IMR-90 (cell line): ENCODE measurements at regions not wholly inside any gene's neighbourhood (a gene's known extent, or its start where the extent isn't known, plus 50 kb on each side); places are given as distances from the start of the nearest gene placed in this dataset.

Source experiments
- ATAC-seq: fragments of 200-7000 bp; cut with Tn5 transposase; 2 replicates; pipeline ENCODE4 v1.9.1; 2020; ENCODE audit warnings: low read depth, mild to moderate bottlenecking, moderate library complexity
- BruUV-seq: library from RNA; stranded (reverse); fragments of 400-500 nt; replicated peaks from 2 replicates; lab custom pipeline; 2021; lab: Mats Ljungman, UMichigan
- CTCF ChIA-PET: fragments of 300-600 bp; formaldehyde crosslinking; extraction: SDS; loops from one replicate; lab custom pipeline; 2021; ENCODE audit warnings: antibody characterized with exemption; lab: Yijun Ruan, JAX
- POLR2A ChIA-PET: fragments of 300-600 bp; sonication (Branson Sonifier 250); formaldehyde crosslinking; loops from one replicate; lab custom pipeline; 2022; ENCODE audit warnings: antibody characterized with exemption; ENCODE audit not compliant: unreplicated experiment; lab: Charles Lee
- DNase-seq: peaks from one replicate; pipeline ENCODE4 v3.0.0; 2013
- H2AFZ ChIP-seq: replicated peaks from 2 replicates; pipeline ENCODE3; 2013; ENCODE audit warnings: low read length, mild to moderate bottlenecking; ENCODE audit not compliant: poor library complexity
- H2AK5ac ChIP-seq: 2 replicates; pipeline ENCODE4 v1.6.1; 2013; ENCODE audit warnings: low read depth, low read length, inconsistent platforms
- H2AK9ac ChIP-seq: replicated peaks from 2 replicates; pipeline ENCODE3; 2013; ENCODE audit warnings: mild to moderate bottlenecking, low read depth, low read length, moderate library complexity; ENCODE audit not compliant: poor library complexity
- H2BK120ac ChIP-seq: 2 replicates; pipeline ENCODE4 v1.6.1; 2013; ENCODE audit warnings: low read depth, low read length, inconsistent platforms
- H2BK15ac ChIP-seq: 3 replicates; pipeline ENCODE4 v1.6.1; 2013; ENCODE audit warnings: low read depth, low read length, inconsistent platforms
- H2BK20ac ChIP-seq: 2 replicates; pipeline ENCODE4 v1.6.1; 2013; ENCODE audit warnings: low read depth, mild to moderate bottlenecking, inconsistent platforms, low read length, moderate library complexity
- H2BK5ac ChIP-seq: 2 replicates; pipeline ENCODE4 v1.6.1; 2013; ENCODE audit warnings: mild to moderate bottlenecking, low read depth, low read length, inconsistent platforms; ENCODE audit not compliant: poor library complexity, severe bottlenecking
- H3K14ac ChIP-seq: replicated peaks from 2 replicates; pipeline ENCODE4 v1.6.1; 2013; ENCODE audit warnings: low read depth, low read length, inconsistent platforms
- H3K18ac ChIP-seq: 2 replicates; pipeline ENCODE4 v1.6.1; 2013; ENCODE audit warnings: low read depth, low read length, control low read depth
- H3K23ac ChIP-seq: 2 replicates; pipeline ENCODE4 v1.6.1; 2013; ENCODE audit warnings: low read depth, low read length, inconsistent platforms
- H3K27ac ChIP-seq: 2 replicates; pipeline ENCODE4 v1.5.1; 2013; ENCODE audit warnings: mild to moderate bottlenecking, control low read depth, low read length; ENCODE audit not compliant: insufficient read depth
- H3K27me3 ChIP-seq: 2 replicates; pipeline ENCODE4 v1.6.1; 2013; ENCODE audit warnings: low read length; ENCODE audit not compliant: control insufficient read depth, insufficient read depth
- H3K36me3 ChIP-seq: 2 replicates; pipeline ENCODE4 v1.6.1; 2013; ENCODE audit warnings: low read length, mixed read lengths; ENCODE audit not compliant: control insufficient read depth, insufficient read depth
- H3K4ac ChIP-seq: 2 replicates; pipeline ENCODE4 v1.6.1; 2013; ENCODE audit warnings: low read depth, low read length, inconsistent platforms
- H3K4me1 ChIP-seq: 2 replicates; pipeline ENCODE4 v1.6.1; 2013; ENCODE audit warnings: low read length, mixed read lengths; ENCODE audit not compliant: control insufficient read depth, insufficient read depth
- H3K4me2 ChIP-seq: 2 replicates; pipeline ENCODE4 v1.6.1; 2013; ENCODE audit warnings: low read depth, mild to moderate bottlenecking, control low read depth, low read length, moderate library complexity
- H3K4me3 ChIP-seq: 2 replicates; pipeline ENCODE4 v1.5.1; 2013; ENCODE audit warnings: low read depth, mild to moderate bottlenecking, control low read depth, low read length, moderate library complexity; ENCODE audit not compliant: insufficient read depth
- H3K56ac ChIP-seq: 2 replicates; pipeline ENCODE4 v1.6.1; 2013; ENCODE audit warnings: low read length, inconsistent platforms; ENCODE audit not compliant: insufficient read depth; ENCODE audit errors: extremely low read depth
- H3K79me1 ChIP-seq, 2 experiments: 2 replicates each; pipeline ENCODE4 v1.6.1; 2013; ENCODE audit warnings: low read length in 2 of 2, inconsistent platforms in 1 of 2, low read depth in 1 of 2
- H3K9ac ChIP-seq: 2 replicates; pipeline ENCODE4 v1.6.1; 2013; ENCODE audit warnings: low read depth, low read length, control low read depth
- H3K9me1 ChIP-seq: 2 replicates; pipeline ENCODE4 v1.6.1; 2013; ENCODE audit warnings: low read length, inconsistent platforms; ENCODE audit not compliant: insufficient read depth
- H3K9me3 ChIP-seq: 2 replicates; pipeline ENCODE4 v1.6.1; 2013; ENCODE audit warnings: low read length; ENCODE audit not compliant: control insufficient read depth, insufficient read depth
- H4K20me1 ChIP-seq: 2 replicates; pipeline ENCODE4 v1.6.1; 2013; ENCODE audit warnings: low read length, inconsistent platforms; ENCODE audit not compliant: insufficient read depth
- H4K5ac ChIP-seq: 2 replicates; pipeline ENCODE4 v1.6.1; 2013; ENCODE audit warnings: mild to moderate bottlenecking, low read depth, low read length, control low read depth
- H4K8ac ChIP-seq, 2 experiments: 2 replicates each; pipeline ENCODE4 v1.6.1; 2013; ENCODE audit warnings: low read depth in 2 of 2, low read length in 2 of 2, control low read depth in 1 of 2, inconsistent platforms in 1 of 2
- H4K91ac ChIP-seq: 2 replicates; pipeline ENCODE4 v1.6.1; 2013; ENCODE audit warnings: low read depth, low read length, inconsistent platforms; ENCODE audit not compliant: insufficient read depth
- BHLHE40 ChIP-seq: fragments of 150-350 bp; IDR thresholded peaks from 2 replicates; pipeline ENCODE4 v1.6.1; 2016; ENCODE audit warnings: mild to moderate bottlenecking, low read depth, low read length
- CEBPB ChIP-seq: IDR thresholded peaks from 2 replicates; pipeline ENCODE4 v1.6.1; 2012; ENCODE audit warnings: low read depth, low read length, improper control_type of control experiment
- CHD1 ChIP-seq: IDR thresholded peaks from 2 replicates; pipeline ENCODE4 v1.6.1; 2012; ENCODE audit warnings: low read depth, low read length, improper control_type of control experiment
- FOS ChIP-seq: fragments of 150-350 bp; IDR thresholded peaks from 2 replicates; pipeline ENCODE4 v1.6.1; 2016; ENCODE audit warnings: low read depth, low read length
- MAFK ChIP-seq: IDR thresholded peaks from 2 replicates; pipeline ENCODE4 v1.6.1; 2012; ENCODE audit warnings: low read depth, low read length, improper control_type of control experiment
- MAZ ChIP-seq: IDR thresholded peaks from 2 replicates; pipeline ENCODE4 v1.6.1; 2012; ENCODE audit warnings: low read depth, mild to moderate bottlenecking, low read length, improper control_type of control experiment, moderate library complexity, borderline replicate concordance
- MXI1 ChIP-seq: IDR thresholded peaks from 2 replicates; pipeline ENCODE4 v1.6.1; 2012; ENCODE audit warnings: low read depth, mild to moderate bottlenecking, low read length, moderate library complexity, borderline replicate concordance
- NFE2L2 ChIP-seq: fragments of 150-350 bp; IDR thresholded peaks from 2 replicates; pipeline ENCODE4 v1.6.1; 2016; ENCODE audit warnings: low read depth, mild to moderate bottlenecking, low read length
- POLR2A ChIP-seq: IDR thresholded peaks from 2 replicates; pipeline ENCODE4 v1.6.1; 2012; ENCODE audit warnings: mild to moderate bottlenecking, low read depth, low read length
- RAD21 ChIP-seq: IDR thresholded peaks from 2 replicates; pipeline ENCODE4 v1.6.1; 2012; ENCODE audit warnings: low read length, improper control_type of control experiment
- RCOR1 ChIP-seq: IDR thresholded peaks from 2 replicates; pipeline ENCODE4 v1.6.1; 2012; ENCODE audit warnings: mild to moderate bottlenecking, low read length, improper control_type of control experiment; ENCODE audit not compliant: insufficient replicate concordance
- RFX5 ChIP-seq: IDR thresholded peaks from 2 replicates; pipeline ENCODE4 v1.8.0; 2012; ENCODE audit warnings: low read depth, mild to moderate bottlenecking, low read length, moderate library complexity
- SMC3 ChIP-seq: fragments of 150-350 bp; IDR thresholded peaks from 2 replicates; pipeline ENCODE4 v1.6.1; 2016; ENCODE audit warnings: low read depth, mild to moderate bottlenecking, antibody characterized with exemption, low read length, moderate library complexity
- WGBS, 2 experiments: methylation state at CpG; one replicate each; pipeline versions ENCODE4 v1.1.5 to v1.1.7; 2013; ENCODE audit warnings: missing lambda C conversion rate in 2 of 2; ENCODE audit not compliant: insufficient read length in 1 of 2; ENCODE audit errors: extremely low coverage in 2 of 2; 5-methylcytosine and 5-hydroxymethylcytosine counted together
- dilution Hi-C: fragments of 300-500 bp; cut with HindIII; formaldehyde crosslinking; loops from one replicate; pipeline ENCODE4 v1.14.3; 2018; ENCODE audit warnings: low sequenced_read_pairs; ENCODE audit not compliant: unreplicated experiment
- in situ Hi-C: fragments of 300-500 bp; cut with MboI; formaldehyde crosslinking; loops from 3 replicates; pipeline ENCODE4 v1.14.3; 2019; ENCODE audit warnings: low sequenced_read_pairs, inconsistent platforms, mixed read lengths
- intact Hi-C: fragments of 100-400 bp; cut with micrococcal nuclease; formaldehyde crosslinking; loops from 2 replicates; pipeline ENCODE4 v1.10.0; 2022
- TF ChIP-seq, protein P1 (sequence below): fragments of 150-350 bp; IDR thresholded peaks from 2 replicates; pipeline ENCODE4 v1.6.1; 2017; ENCODE audit warnings: mild to moderate bottlenecking, antibody characterized with exemption, low read length, low read depth
- TF ChIP-seq, protein P2 (sequence below): fragments of 150-350 bp; IDR thresholded peaks from 2 replicates; pipeline ENCODE4 v1.6.1; 2016; ENCODE audit warnings: low read depth, mild to moderate bottlenecking, low read length, moderate library complexity, borderline replicate concordance
- TF ChIP-seq, protein P3 (sequence below): conservative IDR thresholded peaks from 2 replicates; pipeline ENCODE4 v1.5.1; 2012; ENCODE audit warnings: mild to moderate bottlenecking, low read depth, low read length, improper control_type of control experiment

DNA sequence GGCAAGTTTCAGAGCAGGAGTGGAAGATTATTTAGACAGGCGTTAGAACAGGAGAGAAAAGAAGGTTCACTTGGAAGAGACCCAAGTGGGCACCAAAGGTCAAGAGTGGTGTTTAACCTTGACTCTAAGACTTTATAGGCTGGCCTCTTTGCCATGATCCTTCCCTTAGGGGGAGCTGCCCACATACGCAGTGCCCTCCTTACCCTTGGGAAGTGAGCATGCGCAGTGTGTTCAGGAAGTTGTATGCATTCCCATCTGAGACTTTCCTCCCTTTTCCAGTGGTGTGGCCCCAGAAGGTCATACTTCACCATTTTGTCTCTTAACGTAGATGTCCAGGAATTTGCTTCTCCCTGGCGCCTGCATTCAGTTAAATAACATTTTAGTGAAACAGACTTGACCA is 95.8 kb downstream of the CXCL12 start:
- no peaks in the 10 kb centered on the region for H3K9me3 ChIP-seq
- no peak overlapping the region for H3K4ac ChIP-seq
- H4K20me1 ChIP-seq = no peaks in the 10 kb centered on the region

More for the DNA sequence above, 95.8 kb downstream of the CXCL12 start:
- no peak overlapping the region for H4K5ac ChIP-seq
- peaks cover 8% of the 10 kb centered on the region for H3K4me1 ChIP-seq
- H2BK15ac ChIP-seq = no peak overlapping the region
- DNase-seq (no peak), ATAC-seq (no peak)
- H3K27ac ChIP-seq = no peak overlapping the region
- no peak overlapping the region for H3K23ac ChIP-seq
- intact Hi-C loops (no loop called here), dilution Hi-C loops (no loop called here), in situ Hi-C loops (no loop called here)
- WGBS, 2 experiments = no CpG with 5 or more reads among the region's 5 CpGs
- no peak overlapping the region for H2BK5ac ChIP-seq
- H4K91ac ChIP-seq = no peak overlapping the region
- no peaks in the 10 kb centered on the region for H3K79me1 ChIP-seq
- no peaks in the 10 kb centered on the region for H3K36me3 ChIP-seq
- H2AK5ac ChIP-seq = no peak overlapping the region
- CTCF ChIA-PET = no interaction called here
- POLR2A ChIA-PET = no interaction called here
- H3K4me3 ChIP-seq = no peak overlapping the region
- H3K9me1 ChIP-seq = no peaks in the 10 kb centered on the region
- H4K8ac ChIP-seq = no peak overlapping the region
- H2BK20ac ChIP-seq = no peak overlapping the region
- no peak overlapping the region for H2BK120ac ChIP-seq
- peaks cover 17% of the 10 kb centered on the region for H3K27me3 ChIP-seq
- BruUV-seq = no TSS peak
- H2AFZ ChIP-seq = no peak overlapping the region
- no peak overlapping the region for H2AK9ac ChIP-seq
- no peak overlapping the region for H3K9ac ChIP-seq
- TF ChIP-seq, protein P1, sequence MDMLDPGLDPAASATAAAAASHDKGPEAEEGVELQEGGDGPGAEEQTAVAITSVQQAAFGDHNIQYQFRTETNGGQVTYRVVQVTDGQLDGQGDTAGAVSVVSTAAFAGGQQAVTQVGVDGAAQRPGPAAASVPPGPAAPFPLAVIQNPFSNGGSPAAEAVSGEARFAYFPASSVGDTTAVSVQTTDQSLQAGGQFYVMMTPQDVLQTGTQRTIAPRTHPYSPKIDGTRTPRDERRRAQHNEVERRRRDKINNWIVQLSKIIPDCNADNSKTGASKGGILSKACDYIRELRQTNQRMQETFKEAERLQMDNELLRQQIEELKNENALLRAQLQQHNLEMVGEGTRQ = no peak
- TF ChIP-seq RFX5 = no peak
- TF ChIP-seq MAFK = no peak
- TF ChIP-seq, protein P2, sequence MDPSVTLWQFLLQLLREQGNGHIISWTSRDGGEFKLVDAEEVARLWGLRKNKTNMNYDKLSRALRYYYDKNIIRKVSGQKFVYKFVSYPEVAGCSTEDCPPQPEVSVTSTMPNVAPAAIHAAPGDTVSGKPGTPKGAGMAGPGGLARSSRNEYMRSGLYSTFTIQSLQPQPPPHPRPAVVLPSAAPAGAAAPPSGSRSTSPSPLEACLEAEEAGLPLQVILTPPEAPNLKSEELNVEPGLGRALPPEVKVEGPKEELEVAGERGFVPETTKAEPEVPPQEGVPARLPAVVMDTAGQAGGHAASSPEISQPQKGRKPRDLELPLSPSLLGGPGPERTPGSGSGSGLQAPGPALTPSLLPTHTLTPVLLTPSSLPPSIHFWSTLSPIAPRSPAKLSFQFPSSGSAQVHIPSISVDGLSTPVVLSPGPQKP = no peak
- no peak for TF ChIP-seq RAD21
- no peak for TF ChIP-seq CHD1
- TF ChIP-seq POLR2A = no peak
- no peak for TF ChIP-seq NFE2L2
- no peak for TF ChIP-seq RCOR1
- TF ChIP-seq MXI1 = no peak
- TF ChIP-seq MAZ = no peak
- no peak for TF ChIP-seq BHLHE40
- no peak for TF ChIP-seq SMC3
- TF ChIP-seq FOS = no peak
- TF ChIP-seq, protein P3, sequence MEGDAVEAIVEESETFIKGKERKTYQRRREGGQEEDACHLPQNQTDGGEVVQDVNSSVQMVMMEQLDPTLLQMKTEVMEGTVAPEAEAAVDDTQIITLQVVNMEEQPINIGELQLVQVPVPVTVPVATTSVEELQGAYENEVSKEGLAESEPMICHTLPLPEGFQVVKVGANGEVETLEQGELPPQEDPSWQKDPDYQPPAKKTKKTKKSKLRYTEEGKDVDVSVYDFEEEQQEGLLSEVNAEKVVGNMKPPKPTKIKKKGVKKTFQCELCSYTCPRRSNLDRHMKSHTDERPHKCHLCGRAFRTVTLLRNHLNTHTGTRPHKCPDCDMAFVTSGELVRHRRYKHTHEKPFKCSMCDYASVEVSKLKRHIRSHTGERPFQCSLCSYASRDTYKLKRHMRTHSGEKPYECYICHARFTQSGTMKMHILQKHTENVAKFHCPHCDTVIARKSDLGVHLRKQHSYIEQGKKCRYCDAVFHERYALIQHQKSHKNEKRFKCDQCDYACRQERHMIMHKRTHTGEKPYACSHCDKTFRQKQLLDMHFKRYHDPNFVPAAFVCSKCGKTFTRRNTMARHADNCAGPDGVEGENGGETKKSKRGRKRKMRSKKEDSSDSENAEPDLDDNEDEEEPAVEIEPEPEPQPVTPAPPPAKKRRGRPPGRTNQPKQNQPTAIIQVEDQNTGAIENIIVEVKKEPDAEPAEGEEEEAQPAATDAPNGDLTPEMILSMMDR = no peak
- no peak for TF ChIP-seq CEBPB
- H3K18ac ChIP-seq = no peak overlapping the region
- no peak overlapping the region for H3K56ac ChIP-seq
- no peak overlapping the region for H3K4me2 ChIP-seq
- H3K14ac ChIP-seq = no peak overlapping the region
